HepG2 (cell line): ENCODE measurements at regions not wholly inside any gene's neighbourhood (a gene's known extent, or its start where the extent isn't known, plus 50 kb on each side); places are given as distances from the start of the nearest gene placed in this dataset.

ENCODE experiments used
- ATAC-seq: fragments of 200-7000 bp; cut with Tn5 transposase; 3 replicates; pipeline ENCODE4 v1.9.1; 2020; ENCODE audit warnings: mild to moderate bottlenecking, moderate library complexity
- BruUV-seq: library from RNA; stranded (reverse); fragments of 400-500 nt; replicated peaks from 2 replicates; lab custom pipeline; 2021; lab: Mats Ljungman, UMichigan
- CTCF ChIA-PET: fragments of 300-600 bp; formaldehyde crosslinking; extraction: SDS; loops from one replicate; lab custom pipeline; 2021; ENCODE audit warnings: low total read pairs, inconsistent platforms, low intra/inter-chr PET ratio; lab: Yijun Ruan, JAX
- POLR2A ChIA-PET: fragments of 350-600 bp; sonication (Branson Sonifier 250); formaldehyde crosslinking; loops from one replicate; lab custom pipeline; 2020; ENCODE audit warnings: antibody characterized with exemption, inconsistent platforms; lab: Yijun Ruan, JAX
- DNase-seq: peaks from one replicate; pipeline ENCODE4 v3.0.0-alpha.2; 2015; ENCODE audit warnings: low spot score
- FAIRE-seq: peaks from 3 replicates; lab custom pipeline; 2011; peaks lifted over from hg19 to GRCh38; lab: Jason Lieb, UNC
- H2AFZ ChIP-seq: one replicate; pipeline ENCODE4 v1.6.1; 2011; ENCODE audit warnings: low read length, inconsistent platforms
- H3K27ac ChIP-seq: fragments of 300-600 bp; 3 replicates; pipeline ENCODE4 v1.8.0; 2011; ENCODE audit warnings: mixed run types, mild to moderate bottlenecking, mixed read lengths, low read length, inconsistent platforms; ENCODE audit not compliant: insufficient read depth; ENCODE audit errors: extremely low read length
- H3K27me3 ChIP-seq, 2 experiments: fragments of 200-600 bp in 1 of 2; 2 replicates in 1 of 2; 3 replicates in 1 of 2; pipeline versions ENCODE4 v1.6.0 to v1.8.0; 2011; ENCODE audit warnings: low read length in 2 of 2, mild to moderate bottlenecking in 2 of 2, moderate library complexity in 2 of 2, inconsistent platforms in 1 of 2; ENCODE audit not compliant: insufficient read depth in 2 of 2, control insufficient read depth in 1 of 2
- H3K36me3 ChIP-seq, 2 experiments: fragments of 200-600 bp in 1 of 2; replicated peaks in 1 of 2; 2 replicates in 1 of 2; 3 replicates in 1 of 2; pipeline versions ENCODE4 v1.5.1 to v1.8.0; 2011; ENCODE audit warnings: low read length in 2 of 2, inconsistent platforms in 1 of 2; ENCODE audit not compliant: insufficient read depth in 2 of 2, control insufficient read depth in 1 of 2
- H3K4me1 ChIP-seq: 2 replicates; pipeline ENCODE4 v1.5.1; 2012; ENCODE audit warnings: low read length, inconsistent platforms; ENCODE audit not compliant: insufficient read depth
- H3K4me2 ChIP-seq: 2 replicates; pipeline ENCODE4 v1.6.0; 2011; ENCODE audit warnings: low read depth, low read length, inconsistent platforms
- H3K4me3 ChIP-seq, 3 experiments: fragments of 200-600 bp in 1 of 3; sonication (generic), shearing (Covaris generic) in 1 of 3; replicated peaks in 1 of 3; 2 replicates each; pipeline ENCODE4 v1.5.1; 2011 to 2016; ENCODE audit warnings: low read length in 3 of 3, inconsistent platforms in 2 of 3, low read depth in 2 of 3, mild to moderate bottlenecking in 2 of 3, control low read depth in 1 of 3, mixed read lengths in 1 of 3; ENCODE audit not compliant: insufficient read depth in 1 of 3
- H3K79me2 ChIP-seq: one replicate; pipeline ENCODE4 v1.6.1; 2011; ENCODE audit warnings: low read length, inconsistent platforms; ENCODE audit not compliant: insufficient read depth
- H3K9ac ChIP-seq: 2 replicates; pipeline ENCODE4 v1.6.0; 2011; ENCODE audit warnings: mild to moderate bottlenecking, low read depth, low read length, inconsistent platforms; ENCODE audit not compliant: insufficient read depth
- H3K9me3 ChIP-seq: 2 replicates; pipeline ENCODE4 v1.5.1; 2012; ENCODE audit warnings: mild to moderate bottlenecking, low read length
- H4K20me1 ChIP-seq: 2 replicates; pipeline ENCODE4 v1.6.0; 2011; ENCODE audit warnings: inconsistent platforms, mild to moderate bottlenecking, low read length, moderate library complexity; ENCODE audit not compliant: insufficient read depth
- ELF4 ChIP-seq: sonication (generic); formaldehyde crosslinking; IDR thresholded peaks from 2 replicates; pipeline ENCODE4 v1.5.0; 2020; ENCODE audit warnings: missing genetic modification reagents, mild to moderate bottlenecking, moderate library complexity, borderline replicate concordance
- MAFK ChIP-seq, 2 experiments: IDR thresholded peaks in 1 of 2; conservative IDR thresholded peaks in 1 of 2; 2 replicates each; pipeline ENCODE4 v1.6.1; 2011; ENCODE audit warnings: improper control_type of control experiment in 2 of 2, low read length in 2 of 2
- WGBS: methylation state at CpG from one replicate; pipeline ENCODE4 v1.1.6; 2017; ENCODE audit warnings: low lambda C conversion rate; 5-methylcytosine and 5-hydroxymethylcytosine counted together
- in situ Hi-C: cut with HindIII; loops from 2 replicates; pipeline ENCODE4 v1.10.0; 2017; ENCODE audit warnings: low pct_unique_long_range_greater_than_20kb; ENCODE audit not compliant: extremely low pct_ligation_motif_present
- intact Hi-C: fragments of 100-400 bp; cut with micrococcal nuclease; formaldehyde crosslinking; loops from one replicate; pipeline ENCODE4 v1.10.0; 2022; ENCODE audit not compliant: unreplicated experiment
- TF ChIP-seq, protein P1 (sequence below): sonication (generic); formaldehyde crosslinking; IDR thresholded peaks from 2 replicates; pipeline ENCODE4 v1.4.0; 2020; ENCODE audit warnings: missing genetic modification reagents, borderline replicate concordance
- TF ChIP-seq, protein P2 (sequence below): IDR thresholded peaks from 2 replicates; pipeline ENCODE4 v1.6.1; 2016; ENCODE audit warnings: control low read depth

DNA sequence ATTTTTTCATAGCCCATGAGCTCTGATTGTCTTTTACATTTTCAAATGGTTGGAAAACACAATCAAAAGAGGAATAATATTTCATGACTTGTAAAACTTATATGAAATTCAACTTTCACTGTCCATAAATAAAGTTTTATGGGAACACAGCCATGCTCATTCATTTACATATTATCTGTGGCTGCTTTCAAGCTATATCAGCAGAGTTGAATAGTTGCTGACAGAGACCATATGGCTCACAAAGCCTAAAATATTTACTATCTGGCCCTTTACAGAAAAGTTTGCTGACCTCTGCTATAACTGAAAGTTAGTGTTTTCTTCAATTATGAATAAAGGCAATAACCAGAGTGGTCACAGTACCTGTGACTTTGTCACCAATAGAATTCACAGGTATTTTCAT lies 128.2 kb upstream of the GNAO1 start:
- Histone ChIP-seq H3K4me3 (no peak overlapping the region), H3K79me2 (no peaks in the 10 kb centered on the region), H3K27me3 (no peaks in the 10 kb centered on the region), H2AFZ (no peak overlapping the region), H3K4me2 (no peak overlapping the region), H3K9ac (no peak overlapping the region), H3K36me3 (no peaks in the 10 kb centered on the region), H4K20me1 (no peaks in the 10 kb centered on the region), H3K9me3 (no peaks in the 10 kb centered on the region), H3K27ac (no peak overlapping the region), H3K4me1 (no peaks in the 10 kb centered on the region)
- CTCF ChIA-PET, result no interaction called here
- intact Hi-C loops (no loop called here), in situ Hi-C loops (no loop called here)
- no peak for FAIRE-seq
- POLR2A ChIA-PET, result no interaction called here
- DNase-seq, result no peak
- BruUV-seq, result no TSS peak
- no peak for ATAC-seq
- TF ChIP-seq, protein P1, sequence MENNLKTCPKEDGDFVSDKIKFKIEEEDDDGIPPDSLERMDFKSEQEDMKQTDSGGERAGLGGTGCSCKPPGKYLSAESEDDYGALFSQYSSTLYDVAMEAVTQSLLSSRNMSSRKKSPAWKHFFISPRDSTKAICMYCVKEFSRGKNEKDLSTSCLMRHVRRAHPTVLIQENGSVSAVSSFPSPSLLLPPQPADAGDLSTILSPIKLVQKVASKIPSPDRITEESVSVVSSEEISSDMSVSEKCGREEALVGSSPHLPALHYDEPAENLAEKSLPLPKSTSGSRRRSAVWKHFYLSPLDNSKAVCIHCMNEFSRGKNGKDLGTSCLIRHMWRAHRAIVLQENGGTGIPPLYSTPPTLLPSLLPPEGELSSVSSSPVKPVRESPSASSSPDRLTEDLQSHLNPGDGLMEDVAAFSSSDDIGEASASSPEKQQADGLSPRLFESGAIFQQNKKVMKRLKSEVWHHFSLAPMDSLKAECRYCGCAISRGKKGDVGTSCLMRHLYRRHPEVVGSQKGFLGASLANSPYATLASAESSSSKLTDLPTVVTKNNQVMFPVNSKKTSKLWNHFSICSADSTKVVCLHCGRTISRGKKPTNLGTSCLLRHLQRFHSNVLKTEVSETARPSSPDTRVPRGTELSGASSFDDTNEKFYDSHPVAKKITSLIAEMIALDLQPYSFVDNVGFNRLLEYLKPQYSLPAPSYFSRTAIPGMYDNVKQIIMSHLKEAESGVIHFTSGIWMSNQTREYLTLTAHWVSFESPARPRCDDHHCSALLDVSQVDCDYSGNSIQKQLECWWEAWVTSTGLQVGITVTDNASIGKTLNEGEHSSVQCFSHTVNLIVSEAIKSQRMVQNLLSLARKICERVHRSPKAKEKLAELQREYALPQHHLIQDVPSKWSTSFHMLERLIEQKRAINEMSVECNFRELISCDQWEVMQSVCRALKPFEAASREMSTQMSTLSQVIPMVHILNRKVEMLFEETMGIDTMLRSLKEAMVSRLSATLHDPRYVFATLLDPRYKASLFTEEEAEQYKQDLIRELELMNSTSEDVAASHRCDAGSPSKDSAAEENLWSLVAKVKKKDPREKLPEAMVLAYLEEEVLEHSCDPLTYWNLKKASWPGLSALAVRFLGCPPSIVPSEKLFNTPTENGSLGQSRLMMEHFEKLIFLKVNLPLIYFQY (CRISPR knock-in tag), result no peak
- 0 out of 4 replicates have a peak, but pooled peaks of 1 of the 2 experiments have one; percentile 1 for TF ChIP-seq MAFK (conservative IDR thresholded peaks at IDR 0.05 in 1 of 2, IDR thresholded peaks at IDR 0.05 in 1 of 2; ENCODE audit: low read length in 2 of 2)

DNA sequence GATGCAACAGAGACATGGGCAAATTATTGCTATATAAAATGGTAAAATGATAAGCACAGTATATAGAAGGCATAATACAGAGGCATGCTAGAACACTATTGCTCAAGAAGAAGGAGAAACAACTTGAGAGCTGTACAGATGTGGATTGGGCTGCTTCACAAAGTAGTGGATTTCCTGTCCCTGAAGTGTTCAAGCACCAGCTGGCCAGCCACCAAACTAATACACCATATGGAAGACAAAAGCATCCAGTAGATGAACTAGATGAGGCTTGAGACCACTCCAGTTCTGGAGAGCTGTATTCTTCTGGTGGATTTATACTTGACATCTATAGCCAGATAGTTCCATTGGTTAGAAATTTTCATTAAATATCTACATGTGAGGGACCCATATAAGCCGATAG lies 134.1 kb upstream of the GNAO1 start:
- DNase-seq (no peak), FAIRE-seq (no peak), ATAC-seq (no peak)
- TF ChIP-seq ELF4 (CRISPR knock-in tag), result no peak
- TF ChIP-seq, protein P2, sequence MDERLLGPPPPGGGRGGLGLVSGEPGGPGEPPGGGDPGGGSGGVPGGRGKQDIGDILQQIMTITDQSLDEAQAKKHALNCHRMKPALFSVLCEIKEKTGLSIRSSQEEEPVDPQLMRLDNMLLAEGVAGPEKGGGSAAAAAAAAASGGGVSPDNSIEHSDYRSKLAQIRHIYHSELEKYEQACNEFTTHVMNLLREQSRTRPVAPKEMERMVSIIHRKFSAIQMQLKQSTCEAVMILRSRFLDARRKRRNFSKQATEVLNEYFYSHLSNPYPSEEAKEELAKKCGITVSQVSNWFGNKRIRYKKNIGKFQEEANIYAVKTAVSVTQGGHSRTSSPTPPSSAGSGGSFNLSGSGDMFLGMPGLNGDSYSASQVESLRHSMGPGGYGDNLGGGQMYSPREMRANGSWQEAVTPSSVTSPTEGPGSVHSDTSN (CRISPR knock-in tag), result no peak
- H3K4me3 ChIP-seq, result no peak overlapping the region
- H2AFZ ChIP-seq, result no peak overlapping the region
- no peaks in the 10 kb centered on the region for H3K79me2 ChIP-seq
- intact Hi-C loops (no loop called here), in situ Hi-C loops (no loop called here)
- ChIA-PET CTCF (no interaction called here), POLR2A (no interaction called here)
- no peaks in the 10 kb centered on the region; a peak in 2 of 5 replicates for H3K27me3 ChIP-seq
- no peaks in the 10 kb centered on the region for H4K20me1 ChIP-seq
- no TSS peak for BruUV-seq
- no peak overlapping the region for H3K9ac ChIP-seq
- H3K36me3 ChIP-seq, result no peaks in the 10 kb centered on the region
- H3K9me3 ChIP-seq, result no peaks in the 10 kb centered on the region
- 3% methylated on average over 1 of the region's 1 CpG for WGBS
- H3K27ac ChIP-seq, result no peak overlapping the region
- H3K4me2 ChIP-seq, result no peak overlapping the region
- no peaks in the 10 kb centered on the region for H3K4me1 ChIP-seq
